ENCODE measurements at regions not wholly inside any gene's neighbourhood (a gene's known extent, or its start where the extent isn't known, plus 50 kb on each side); places are given as distances from the start of the nearest gene placed in this dataset.

DNA sequence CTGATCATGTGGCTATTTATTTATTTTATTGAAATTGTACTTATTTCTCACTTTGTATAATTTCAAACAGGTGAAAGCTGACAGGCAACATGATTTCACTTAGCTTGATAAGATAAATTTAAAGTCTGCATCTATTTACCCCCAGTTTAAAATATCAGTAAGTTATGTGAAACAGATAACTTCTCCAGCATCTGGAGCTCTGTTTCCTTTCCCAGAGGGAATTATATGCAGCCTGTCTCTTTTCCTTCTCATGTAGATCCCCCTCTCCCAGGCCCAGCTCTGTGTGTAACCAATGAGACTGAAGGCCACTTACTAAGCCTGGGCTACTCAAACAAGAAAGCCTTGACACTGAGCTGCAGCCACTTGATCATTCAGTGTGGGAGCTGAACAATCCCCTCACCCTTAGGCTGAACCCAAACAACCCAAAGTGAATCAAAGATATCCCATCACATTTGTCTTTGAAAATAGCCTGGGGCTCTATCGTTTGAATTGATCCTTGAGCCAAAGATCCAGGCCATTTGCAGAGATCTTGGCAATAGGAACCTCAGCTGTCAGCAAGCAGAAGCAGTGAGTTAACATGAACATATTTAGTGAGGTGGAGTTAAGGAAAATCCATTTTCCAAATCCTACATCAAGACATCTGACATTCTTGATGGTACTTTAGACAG lies 383.9 kb downstream of the TGFB2 start:
- no peak for DNase-seq

DNA sequence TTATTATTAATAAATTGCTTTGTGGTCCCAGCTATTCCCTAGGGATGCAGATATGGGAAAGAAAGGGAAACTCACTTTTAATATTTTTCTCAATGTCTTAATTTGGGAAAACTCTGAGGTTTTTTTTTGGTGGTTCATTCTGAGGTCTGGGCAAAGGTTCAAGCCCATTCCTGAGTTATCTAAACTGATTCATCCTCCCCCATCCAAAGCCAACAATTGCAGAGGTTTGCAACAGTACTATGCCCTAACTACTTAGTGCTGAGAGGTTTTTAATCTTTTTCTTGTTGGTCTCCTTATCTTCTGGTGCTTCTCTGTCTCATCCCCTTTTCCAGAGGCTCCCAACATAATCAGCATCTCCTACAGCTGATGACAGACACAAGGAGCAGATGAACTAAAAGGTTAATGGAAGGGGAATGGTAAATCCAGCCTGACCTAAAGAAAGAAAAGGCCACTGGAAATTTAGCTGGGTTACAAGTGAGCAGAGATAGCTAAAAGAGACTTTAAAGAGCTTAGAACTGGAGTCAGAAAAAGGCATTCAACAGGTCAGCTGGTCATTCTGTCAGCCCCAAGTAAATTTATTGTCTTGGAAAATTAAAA lies 390.4 kb downstream of the TGFB2 start:
- no peak for DNase-seq

DNA sequence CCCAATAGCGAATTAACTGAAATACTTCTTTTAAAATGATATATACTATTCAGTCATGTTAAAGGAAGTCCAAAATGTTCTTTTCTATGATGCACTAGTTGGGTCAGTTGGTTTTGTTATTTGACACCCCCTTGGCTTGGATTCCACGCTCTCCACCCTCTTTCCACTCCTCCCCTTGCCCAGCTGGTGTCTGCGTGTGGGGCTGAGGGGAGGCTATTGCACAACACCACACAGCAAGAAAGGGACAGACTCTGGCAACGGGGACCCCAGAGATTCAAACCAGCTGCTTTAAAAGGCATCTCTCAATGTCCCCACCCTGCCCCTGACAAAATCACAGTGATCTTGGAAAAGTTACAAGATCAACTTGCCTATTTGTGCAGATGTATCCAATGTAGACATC lies 394.3 kb downstream of the TGFB2 start:
- DNase-seq, result no peak

DNA sequence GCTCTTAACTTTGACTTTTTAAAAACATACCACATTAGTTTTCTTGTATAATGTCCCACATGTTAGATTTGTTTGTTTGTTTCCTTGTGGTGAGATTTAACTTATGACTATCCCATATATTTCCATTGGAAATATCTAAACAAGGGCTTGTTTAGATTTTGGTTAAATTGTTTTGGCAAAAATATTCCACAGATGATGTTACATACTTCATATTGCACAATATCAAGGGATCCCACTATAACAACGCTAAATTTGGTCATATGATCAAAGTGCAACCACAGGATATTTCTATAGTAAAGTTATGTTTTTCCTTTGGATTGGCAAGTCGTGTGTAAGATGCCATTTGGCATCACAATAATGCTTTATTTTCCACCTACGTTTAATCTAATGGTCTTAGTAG lies 396.7 kb downstream of the TGFB2 start:
- no peak for DNase-seq

DNA sequence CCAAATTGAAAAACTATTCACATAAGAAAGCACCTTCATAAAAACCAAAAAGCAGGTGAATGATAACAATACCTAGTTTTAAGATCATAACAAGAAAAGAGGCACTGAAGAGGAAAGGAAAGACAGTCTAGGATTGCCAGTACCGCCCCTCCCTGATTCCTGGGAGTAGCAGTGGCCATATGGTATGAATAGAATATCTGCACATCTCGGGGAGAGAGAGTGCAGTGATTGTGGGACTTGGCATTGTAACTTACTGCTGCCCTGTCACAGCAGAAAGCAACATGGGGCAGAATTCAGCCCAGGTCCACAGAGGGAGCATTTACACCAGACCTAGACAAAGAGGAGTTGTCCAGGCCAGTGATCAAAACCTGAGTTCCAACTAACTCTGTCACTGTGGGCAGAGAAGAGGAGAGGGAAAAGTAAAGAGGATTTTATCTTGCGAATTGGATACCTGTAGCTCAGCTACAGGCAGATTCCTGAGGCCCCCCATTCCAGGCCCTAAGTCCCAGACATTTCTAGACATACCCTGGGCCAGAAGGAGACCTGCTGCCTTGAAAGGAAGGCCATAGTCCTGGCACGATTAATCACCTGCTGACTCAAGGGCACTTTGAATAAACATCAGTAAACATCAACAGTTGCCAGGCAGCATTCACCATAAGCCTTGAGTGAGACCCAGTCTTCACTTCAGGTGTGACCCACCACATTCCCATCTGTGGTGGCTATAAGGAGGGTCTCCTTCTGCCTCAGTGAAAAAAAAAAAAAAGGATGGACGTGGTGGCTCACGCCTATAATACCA lies 397.5 kb downstream of the TGFB2 start:
- DNase-seq, result no peak

DNA sequence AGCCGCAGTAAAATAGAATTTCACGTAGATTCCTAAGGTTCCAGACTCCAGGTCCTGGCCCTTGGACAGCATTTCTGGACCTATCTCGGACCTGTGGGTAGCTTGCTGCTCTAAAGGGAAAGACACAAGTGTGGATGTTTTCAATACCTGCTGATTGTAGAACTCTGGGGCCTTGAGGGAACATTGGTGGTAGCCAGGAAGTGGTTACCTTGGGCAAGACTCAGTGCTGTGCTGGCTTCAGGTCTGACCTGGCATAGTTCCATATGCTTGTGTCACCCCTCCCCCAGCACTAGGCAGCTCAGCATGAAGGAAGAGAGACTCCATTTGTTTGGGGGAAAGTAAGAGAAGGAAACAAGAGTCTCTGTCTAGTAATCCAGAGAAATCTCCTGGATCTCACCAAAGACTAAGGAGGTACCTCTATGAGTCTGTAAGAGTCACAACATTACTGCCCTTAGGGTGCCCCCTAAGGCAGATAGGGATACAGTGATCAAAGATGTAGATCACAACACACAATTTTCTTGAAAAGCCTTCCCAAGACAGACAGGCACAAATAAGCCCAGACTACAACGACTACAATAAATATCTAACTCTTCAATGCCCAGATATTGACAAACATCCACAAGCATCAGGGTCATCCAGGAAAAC lies 398.8 kb downstream of the TGFB2 start:
- no peak for DNase-seq

DNA sequence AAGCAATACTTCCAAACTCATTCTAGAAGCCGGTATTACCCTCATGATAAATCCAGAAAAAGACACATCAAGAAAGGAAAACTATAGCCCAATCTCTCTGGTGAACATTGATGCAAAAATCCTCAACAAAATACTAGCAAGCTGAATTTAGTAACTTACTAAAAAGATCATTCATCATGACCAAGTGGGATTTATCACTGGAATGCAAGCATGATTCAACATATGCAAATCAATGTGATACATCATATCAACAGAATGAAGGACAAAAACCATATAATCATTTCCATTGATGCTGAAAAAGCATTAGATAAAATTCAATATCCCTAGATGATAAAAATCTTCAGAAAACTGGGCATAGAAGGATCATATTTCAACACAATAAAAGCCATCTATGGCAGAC lies 402.9 kb downstream of the TGFB2 start:
- DNase-seq, result no peak

DNA sequence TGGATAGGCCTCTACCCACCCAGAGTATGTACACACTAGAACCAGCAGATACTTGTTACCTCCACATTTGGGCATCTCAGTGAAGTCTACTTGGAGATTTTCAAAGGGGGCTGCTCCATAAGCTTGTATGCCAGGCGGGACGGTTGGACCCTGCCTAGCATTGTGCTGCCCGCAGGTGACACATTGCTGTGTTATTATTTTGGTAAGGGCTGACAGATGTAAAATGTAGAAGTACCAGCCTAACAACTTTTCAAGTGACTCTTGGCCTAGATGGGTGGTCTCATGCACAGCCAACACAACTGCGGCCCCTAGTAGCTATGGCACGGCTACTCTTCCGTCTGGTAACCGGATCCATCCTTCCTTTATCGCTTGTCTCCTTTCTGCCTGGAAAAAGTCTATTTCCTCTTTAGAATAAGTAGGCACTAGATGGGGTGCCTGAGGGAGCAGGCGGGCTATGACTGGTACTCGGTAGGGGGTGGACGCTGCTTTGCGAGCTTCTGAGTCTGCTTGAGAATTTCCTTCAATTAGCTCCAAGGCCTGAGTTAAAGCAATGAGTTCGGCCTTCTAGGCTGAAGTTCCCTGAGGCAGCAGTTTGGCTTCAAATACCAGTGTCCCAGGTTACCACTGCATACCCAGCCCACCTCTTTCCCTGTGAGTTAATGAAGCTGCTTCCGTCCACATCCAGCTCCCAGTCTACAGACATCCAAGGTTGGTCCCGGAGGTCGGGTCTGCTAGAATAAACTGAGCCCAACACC lies 405.3 kb downstream of the TGFB2 start:
- no peak for DNase-seq

DNA sequence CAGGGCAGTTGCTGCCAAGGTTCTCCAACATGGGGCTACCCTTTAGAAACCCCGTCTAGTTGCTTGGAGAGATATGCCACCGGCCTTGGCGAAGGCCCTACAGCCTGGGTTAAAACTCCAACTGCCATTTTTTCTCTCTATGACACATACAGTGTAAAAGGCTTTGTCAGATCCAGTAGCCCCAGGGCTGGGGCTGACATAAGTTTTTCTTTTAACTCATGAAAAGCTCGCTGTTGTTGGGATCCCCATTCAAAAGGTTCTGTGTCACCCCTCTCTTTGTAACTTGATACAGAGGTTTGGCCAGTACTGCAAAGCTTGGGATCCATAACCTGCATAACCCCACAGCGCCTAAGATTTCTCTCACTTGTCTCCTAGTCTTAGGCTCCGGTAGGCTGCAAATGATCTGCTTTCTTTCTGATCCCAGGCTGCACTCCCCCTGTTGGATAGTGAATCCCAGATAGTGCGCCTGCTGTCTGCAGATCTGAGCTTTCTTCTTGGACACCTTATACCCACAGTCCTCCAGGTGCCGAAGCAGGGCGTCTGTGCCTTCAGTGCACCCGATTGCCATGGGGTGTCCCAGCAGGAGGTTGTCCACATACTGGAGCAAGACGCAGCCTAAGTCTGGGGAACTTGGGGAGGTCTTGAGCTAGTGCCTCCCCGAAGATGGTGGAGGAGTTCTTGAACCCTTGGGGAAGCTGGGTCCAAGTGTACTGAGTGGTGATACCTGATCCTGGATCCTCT lies 406.2 kb downstream of the TGFB2 start:
- DNase-seq, result no peak

DNA sequence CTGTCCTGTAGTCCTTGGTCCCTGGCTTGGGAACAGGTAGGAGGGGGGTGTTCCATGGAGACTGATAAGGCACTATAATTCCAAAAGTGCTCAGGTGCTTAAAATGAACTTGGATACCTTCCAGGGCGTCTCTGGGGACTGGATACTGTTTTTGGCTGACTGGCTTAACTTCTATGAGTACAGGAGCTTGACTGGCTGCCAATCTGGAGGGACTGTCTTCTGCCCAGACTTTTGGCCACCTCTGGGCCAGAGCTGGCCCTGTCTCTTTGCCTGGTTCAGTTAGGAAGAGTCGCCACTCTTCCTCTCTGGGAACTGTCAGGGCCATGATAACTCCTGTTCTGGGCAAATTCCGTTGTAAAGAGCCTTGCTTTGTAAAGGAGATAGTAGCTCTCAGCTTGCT lies 407.0 kb downstream of the TGFB2 start:
- no peak for DNase-seq

DNA sequence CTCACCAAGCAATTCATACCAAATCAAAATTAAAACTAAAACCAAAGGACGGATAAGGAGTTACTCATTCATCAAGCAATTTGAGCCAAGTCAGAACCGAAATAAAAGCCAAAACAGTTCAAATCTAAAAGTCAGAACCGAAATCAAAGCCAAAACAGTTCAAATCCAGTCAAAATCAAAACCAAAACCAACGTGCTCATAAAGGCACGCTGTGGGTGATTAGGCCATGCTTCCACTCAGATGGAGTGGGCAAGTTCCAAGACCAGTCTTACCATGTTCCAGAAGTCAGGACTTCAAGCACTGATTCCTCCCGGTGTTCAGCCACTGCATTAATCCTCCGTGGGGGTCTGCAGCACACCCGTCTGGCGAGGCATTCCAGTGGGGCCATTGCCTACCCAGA lies 409.3 kb downstream of the TGFB2 start:
- no peak for DNase-seq

DNA sequence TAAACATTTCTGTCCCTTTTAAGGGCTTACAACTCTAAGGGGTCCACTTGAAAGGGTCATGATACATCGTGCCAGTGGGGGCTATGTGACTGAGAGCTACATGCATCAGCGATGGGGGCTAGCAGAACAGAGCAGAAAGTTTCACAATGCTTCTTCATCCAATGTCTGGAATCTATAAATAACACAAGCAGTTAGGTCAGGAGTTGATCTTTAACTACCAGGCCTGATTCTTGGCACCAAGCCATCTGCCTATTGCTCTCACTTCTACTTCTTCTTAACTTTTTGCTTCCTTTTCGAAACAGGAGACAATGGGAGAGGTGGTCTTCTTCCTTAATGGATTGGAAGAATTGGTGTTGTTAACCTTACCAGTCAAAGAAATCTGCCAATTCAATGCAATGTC lies 410.0 kb downstream of the TGFB2 start:
- no peak for DNase-seq

DNA sequence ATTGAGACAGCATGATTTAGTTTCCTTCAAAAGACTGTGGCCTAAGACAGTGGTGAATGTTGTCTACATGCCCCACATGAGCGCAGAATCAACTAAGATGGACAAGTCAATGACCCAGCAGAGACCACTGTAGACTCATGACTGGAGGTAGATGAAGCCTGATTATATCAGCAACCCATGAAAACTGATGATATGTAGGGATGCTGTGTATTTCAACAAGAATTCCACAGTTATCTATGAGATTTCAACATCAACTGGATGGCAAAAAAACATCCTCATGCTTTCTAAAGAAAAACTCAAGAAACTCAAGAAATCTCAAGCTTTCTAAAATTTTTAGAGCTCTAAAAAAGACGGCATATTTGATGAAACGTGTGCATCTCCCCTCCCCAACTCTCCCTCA lies 413.9 kb upstream of the LYPLAL1 start:
- no peak for DNase-seq

DNA sequence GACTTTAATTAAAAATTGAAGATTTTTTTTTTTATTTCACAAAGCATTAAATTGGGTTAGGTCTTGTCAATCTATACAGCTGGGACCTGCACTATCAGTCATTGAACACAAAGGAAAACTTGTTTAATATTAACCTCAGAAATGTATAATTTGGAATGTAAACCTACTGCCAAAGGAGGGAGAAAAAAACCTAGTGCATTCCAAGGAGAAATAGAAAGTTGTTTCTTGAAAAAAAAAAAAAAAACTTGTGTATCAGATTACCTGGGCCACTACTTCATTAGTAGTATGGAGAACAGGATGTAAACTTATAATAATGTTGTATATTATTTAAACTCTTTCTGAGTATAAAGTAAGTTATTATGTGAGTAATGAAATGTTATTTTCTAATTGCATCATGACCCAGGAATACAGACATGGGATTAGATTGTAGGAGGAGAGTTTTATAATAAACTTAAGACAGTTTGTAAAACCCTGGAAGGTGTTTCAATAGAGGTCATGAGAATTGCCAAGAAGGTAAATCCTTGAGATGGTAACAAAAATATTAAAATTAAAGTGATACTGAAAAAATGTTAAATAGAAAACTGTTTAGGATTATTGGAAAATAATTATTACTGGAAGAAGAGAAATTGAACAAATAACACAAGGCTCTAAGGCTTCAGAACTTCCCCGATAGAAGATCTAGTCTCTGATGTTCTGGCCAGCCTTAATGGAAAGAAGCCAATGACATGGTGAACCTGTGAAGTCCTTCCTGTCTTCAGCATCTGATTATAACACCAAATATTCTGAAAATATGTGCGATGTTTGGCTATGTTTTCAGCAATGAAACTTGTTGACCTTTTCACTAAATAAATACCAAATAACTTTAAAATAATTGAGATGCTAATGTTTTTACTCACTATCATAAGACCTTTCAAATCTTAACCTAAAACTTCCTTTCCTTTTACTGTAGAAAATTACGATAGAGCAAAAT lies 412.8 kb upstream of the LYPLAL1 start:
- no peak for DNase-seq

DNA sequence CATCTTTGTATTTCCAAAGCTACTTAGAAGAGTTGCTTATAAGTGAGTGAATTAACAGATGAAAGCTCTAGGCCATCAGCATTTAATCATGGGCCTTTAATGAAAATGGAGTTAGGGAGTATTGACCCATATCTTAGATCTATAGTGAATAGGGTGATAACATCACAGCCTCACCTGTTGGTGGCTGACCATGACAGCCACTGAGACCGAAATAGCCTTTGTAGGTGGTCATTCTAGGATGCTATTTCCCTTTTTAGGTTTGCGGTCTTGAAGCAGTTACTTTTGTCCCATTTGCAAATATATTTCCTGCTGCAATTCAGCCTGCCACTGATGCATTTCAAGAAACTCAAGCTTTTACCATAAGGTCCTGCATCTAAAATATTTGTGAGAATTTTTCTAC lies 410.1 kb upstream of the LYPLAL1 start:
- no peak for DNase-seq

DNA sequence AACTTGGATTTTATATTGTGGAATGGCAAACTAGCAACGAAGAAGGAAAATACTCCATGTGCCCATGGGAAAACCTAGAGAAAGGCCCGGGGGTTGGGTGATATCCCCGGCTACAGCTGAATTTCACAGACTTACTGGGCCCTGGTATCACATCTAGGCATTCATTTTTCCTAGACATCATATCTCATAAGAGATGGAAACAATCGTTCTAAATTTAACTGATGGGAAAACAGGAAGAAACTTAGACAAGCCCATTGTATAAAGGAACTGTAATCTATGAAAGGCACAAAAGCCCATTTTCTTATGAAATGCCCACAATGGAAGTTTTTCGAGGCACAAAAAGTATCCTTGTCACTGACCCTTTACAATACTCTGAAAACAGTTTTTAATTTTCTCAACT lies 407.9 kb upstream of the LYPLAL1 start:
- no peak for DNase-seq

DNA sequence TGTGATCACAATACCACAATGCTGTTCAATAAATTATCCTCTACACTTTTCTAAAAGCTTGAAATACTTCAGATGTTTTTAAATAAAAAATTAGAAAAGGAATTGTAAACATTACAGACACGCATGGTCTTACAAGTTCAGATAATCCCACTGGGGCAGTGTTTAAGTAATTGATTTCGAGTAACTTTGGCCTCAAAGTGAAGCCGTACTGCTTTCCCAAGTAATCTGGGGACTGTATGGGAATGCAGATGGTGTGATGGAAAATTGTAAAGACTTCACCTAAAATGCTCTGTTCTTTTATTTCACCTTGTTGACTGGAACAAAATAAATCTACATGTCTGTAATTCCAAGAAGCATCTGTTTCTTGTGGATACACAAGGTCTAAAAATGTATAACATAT lies 401.7 kb upstream of the LYPLAL1 start:
- DNase-seq, result no peak

DNA sequence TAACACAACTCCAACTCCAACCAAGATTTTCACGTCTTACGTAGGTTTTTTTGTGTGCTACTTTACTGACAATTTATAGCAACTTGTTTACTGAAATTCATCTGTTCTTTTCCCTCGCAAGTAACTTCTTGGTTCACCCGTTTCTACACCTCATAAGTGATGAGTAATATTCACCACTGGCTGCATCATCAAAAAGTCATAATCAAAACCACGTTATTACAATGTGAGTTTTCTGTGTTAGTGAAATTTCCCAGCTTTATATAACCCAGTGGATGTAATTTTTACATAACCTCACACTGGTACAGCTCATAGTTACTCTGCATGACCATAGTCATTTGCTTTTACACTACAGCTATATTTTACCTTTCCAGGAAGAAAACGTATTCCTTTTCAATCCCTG lies 401.1 kb upstream of the LYPLAL1 start:
- DNase-seq, result no peak

DNA sequence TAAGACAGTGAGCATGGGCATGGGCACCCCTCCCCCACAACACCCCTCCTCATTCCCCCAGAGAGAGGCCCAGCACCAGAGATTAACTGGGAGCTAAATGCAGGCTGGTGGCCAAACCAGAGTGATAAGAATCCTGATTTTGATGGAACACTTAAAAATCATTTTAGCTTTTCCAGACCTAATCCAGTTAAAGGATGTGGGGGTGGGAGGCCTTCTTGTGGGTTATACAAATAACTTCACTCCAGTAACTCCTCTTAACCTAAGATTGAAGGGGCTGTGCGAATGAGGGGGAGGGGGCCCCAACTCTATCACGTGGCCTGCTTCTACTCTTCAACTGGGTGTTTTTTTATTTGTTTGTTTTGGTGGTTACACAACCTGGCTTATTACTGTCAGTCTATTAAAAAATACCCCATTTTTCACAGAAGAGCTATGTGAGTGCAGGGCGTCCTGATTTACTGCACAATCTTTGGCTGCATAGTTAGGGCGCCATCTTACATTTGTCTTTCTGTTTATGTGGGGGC lies 398.1 kb upstream of the LYPLAL1 start:
- no peak for DNase-seq

DNA sequence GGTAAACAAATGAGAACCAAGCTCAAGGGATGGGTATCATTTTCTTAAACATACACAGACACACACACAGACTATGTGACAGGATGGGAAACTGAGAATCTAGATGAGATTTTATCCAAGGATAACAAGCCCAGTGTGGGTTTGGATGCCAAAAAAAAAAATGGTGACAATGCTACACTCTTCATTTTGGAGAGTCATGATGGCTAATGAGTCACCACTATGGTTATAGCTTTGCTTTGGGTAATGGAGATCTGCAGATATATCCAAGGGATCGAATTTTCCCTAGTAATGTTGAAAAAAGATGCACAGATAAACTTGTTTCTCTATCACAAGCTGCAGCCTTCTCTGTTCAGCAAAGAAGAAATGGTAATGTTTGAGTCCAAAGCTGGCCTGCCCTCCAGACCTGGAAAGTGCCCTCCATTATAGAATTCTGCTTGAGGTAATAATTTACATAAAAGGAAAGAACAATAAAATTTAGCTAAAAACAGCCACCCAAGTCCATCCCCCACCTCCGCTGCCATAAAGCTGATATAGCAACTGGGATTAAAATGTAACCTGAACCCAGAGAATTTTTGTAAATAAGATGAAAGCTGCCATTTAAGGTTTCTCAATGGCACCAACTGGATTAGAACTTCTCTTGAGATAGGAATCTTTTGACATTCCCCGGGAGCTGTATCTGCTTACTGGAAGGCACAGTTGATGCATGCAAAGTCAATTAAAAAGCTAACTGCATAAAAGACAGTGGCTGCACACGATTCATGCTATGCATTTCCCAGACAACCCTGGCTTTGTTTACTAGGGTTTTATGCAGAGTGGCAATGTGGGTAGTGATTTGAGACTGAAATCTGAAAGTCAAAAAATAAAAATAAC lies 395.2 kb upstream of the LYPLAL1 start:
- no peak for DNase-seq

All from activated CD8-positive, alpha-beta memory T cell treated with anti-CD3 and anti-CD28 coated beads, Interleukin-2, amount 50 U/mL, for 48 hours (primary cell).